Thymus (tissue), 11 donors: ENCODE measurements at regions not wholly inside any gene's neighbourhood (a gene's known extent, or its start where the extent isn't known, plus 50 kb on each side); places are given as distances from the start of the nearest gene placed in this dataset.

Source experiments
- DNase-seq, 9 donors: peaks; one replicate each; pipeline ENCODE4 v3.0.0-alpha.2; 2013; ENCODE audit warnings: low spot score in 9 of 9, low read depth in 6 of 9, missing footprints in 1 of 9
- H3K27ac ChIP-seq, 2 donors: one replicate each; pipeline ENCODE4 v1.5.1; 2013; ENCODE audit warnings: control low read depth in 1 of 2, low read depth in 1 of 2, low read length in 1 of 2, mild to moderate bottlenecking in 1 of 2, moderate library complexity in 1 of 2
- H3K27me3 ChIP-seq, 2 donors: one replicate each; pipeline ENCODE4 v1.5.1; 2013; ENCODE audit warnings: low read length in 1 of 2; ENCODE audit not compliant: control insufficient read depth in 2 of 2, insufficient read depth in 1 of 2
- H3K36me3 ChIP-seq, 2 donors: one replicate each; pipeline ENCODE4 v1.5.1; 2013; ENCODE audit warnings: low read length in 1 of 2, mild to moderate bottlenecking in 1 of 2, moderate library complexity in 1 of 2; ENCODE audit not compliant: control insufficient read depth in 2 of 2, insufficient read depth in 2 of 2
- H3K4me1 ChIP-seq, 2 donors: one replicate each; pipeline ENCODE4 v1.5.1; 2013; ENCODE audit warnings: low read length in 2 of 2; ENCODE audit not compliant: control insufficient read depth in 2 of 2, insufficient read depth in 2 of 2
- H3K4me3 ChIP-seq, 2 donors: one replicate each; pipeline ENCODE4 v1.5.1; 2013; ENCODE audit warnings: low read length in 2 of 2, control low read depth in 1 of 2, mild to moderate bottlenecking in 1 of 2
- H3K9me3 ChIP-seq, 2 donors: one replicate each; pipeline ENCODE4 v1.5.1; 2013; ENCODE audit warnings: low read length in 1 of 2, mild to moderate bottlenecking in 1 of 2; ENCODE audit not compliant: control insufficient read depth in 2 of 2, insufficient read depth in 1 of 2
- WGBS: extraction: QIAGEN DNeasy Blood & Tissue Kit; methylation state at CpG from one replicate; pipeline ENCODE4 v1.1.7; 2013; 5-methylcytosine and 5-hydroxymethylcytosine counted together
- donor health status: healthy.

GRCh38 chr12:19885093-19885812 is 446.0 kb downstream of the AEBP2 start:
- no peaks in the 10 kb centered on the region for H3K27me3 ChIP-seq
- no peaks in the 10 kb centered on the region for H3K9me3 ChIP-seq
- DNase-seq: no peak
- no peak overlapping the region for H3K27ac ChIP-seq
- no peaks in the 10 kb centered on the region for H3K4me1 ChIP-seq
- 93% methylated on average over 8 of the region's 8 CpGs for WGBS
- H3K36me3 ChIP-seq: no peaks in the 10 kb centered on the region
- no peak overlapping the region for H3K4me3 ChIP-seq

GRCh38 chr12:19886065-19886464 is 446.8 kb downstream of the AEBP2 start:
- WGBS: 95% methylated on average over 4 of the region's 4 CpGs
- no peak for DNase-seq
- Histone ChIP-seq H3K9me3 (no peaks in the 10 kb centered on the region), H3K27me3 (no peaks in the 10 kb centered on the region), H3K27ac (no peak overlapping the region), H3K36me3 (no peaks in the 10 kb centered on the region), H3K4me3 (no peak overlapping the region), H3K4me1 (no peaks in the 10 kb centered on the region)

- Histone ChIP-seq H3K9me3 (no peaks in the 10 kb centered on the region), H3K4me3 (no peak overlapping the region), H3K27me3 (no peaks in the 10 kb centered on the region), H3K36me3 (no peaks in the 10 kb centered on the region), H3K4me1 (no peaks in the 10 kb centered on the region), H3K27ac (no peak overlapping the region)
- WGBS: 94% methylated on average over 5 of the region's 5 CpGs
- DNase-seq: no peak
These were observed 447.4 kb downstream of the AEBP2 start for GRCh38 chr12:19886639-19887064.

DNA sequence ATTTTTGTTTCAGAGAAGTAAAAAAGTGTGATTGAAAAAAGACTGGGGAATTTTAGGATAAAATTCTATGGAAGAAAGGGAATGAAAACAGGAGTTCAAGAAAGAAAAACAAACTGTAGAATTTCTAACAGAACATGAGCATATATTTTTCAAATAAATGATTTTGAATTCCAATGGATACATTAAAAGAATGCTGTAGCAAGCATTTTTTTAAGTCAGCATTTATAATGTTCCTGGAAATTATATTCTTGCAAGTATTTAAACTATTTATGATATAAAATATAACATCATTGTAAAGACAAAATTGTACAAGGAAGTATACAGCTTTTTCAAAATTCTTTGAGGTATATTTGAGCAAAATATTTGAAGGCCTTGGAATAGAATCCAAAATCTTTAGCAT is 450.7 kb downstream of the AEBP2 start:
- Histone ChIP-seq H3K9me3 (no peaks in the 10 kb centered on the region), H3K36me3 (no peaks in the 10 kb centered on the region), H3K27ac (no peak overlapping the region), H3K4me1 (no peaks in the 10 kb centered on the region), H3K4me3 (no peak overlapping the region), H3K27me3 (no peaks in the 10 kb centered on the region)
- DNase-seq: no peak

DNA sequence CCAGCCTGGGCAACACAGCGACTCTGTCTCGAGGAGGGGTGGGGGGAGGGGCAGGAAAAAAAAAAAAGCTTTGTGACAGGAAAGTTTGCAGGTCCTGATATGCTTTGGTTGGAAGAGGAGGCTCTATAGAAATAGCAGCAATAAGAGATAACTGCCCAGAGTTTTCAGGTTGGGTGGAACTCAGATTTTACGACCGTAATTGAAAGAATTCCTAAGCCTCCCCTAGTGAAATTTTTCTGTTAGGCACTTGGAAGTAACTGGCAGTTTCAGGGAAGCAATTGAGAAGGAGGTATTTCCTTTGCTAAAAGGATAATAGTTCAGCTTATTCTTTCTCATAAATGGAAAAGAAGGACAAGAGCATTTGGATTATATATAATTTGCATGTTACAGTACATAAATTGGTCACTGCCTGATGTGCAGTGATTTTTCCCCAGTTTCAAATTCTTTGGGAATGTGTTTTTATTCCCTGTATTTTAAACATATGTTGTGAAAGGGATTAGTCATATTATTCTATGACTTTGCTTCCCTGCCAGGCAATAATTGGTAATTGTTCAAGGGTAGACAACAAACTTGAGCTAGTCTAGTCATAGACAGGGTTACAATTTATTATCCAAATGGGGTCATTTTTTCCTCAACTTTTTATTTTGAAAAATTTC is 452.8 kb downstream of the AEBP2 start:
- Histone ChIP-seq H3K27ac (no peak overlapping the region), H3K4me3 (no peak overlapping the region), H3K9me3 (no peaks in the 10 kb centered on the region), H3K4me1 (no peaks in the 10 kb centered on the region), H3K36me3 (no peaks in the 10 kb centered on the region), H3K27me3 (no peaks in the 10 kb centered on the region)
- DNase-seq: no peak
- WGBS: 94% methylated on average over 4 of the region's 4 CpGs

GRCh38 chr12:19893514-19893913 is 454.2 kb downstream of the AEBP2 start:
- Histone ChIP-seq H3K27ac (no peak overlapping the region), H3K36me3 (no peaks in the 10 kb centered on the region), H3K4me3 (no peak overlapping the region), H3K27me3 (no peaks in the 10 kb centered on the region), H3K4me1 (no peaks in the 10 kb centered on the region), H3K9me3 (no peaks in the 10 kb centered on the region)
- DNase-seq: no peak
- 96% methylated on average over 1 of the region's 1 CpG for WGBS

- H3K36me3 ChIP-seq: no peaks in the 10 kb centered on the region
- no peak for DNase-seq
- no peak overlapping the region for H3K27ac ChIP-seq
- 85% methylated on average over 1 of the region's 1 CpG for WGBS
- H3K27me3 ChIP-seq: no peaks in the 10 kb centered on the region
- H3K4me3 ChIP-seq: no peak overlapping the region
- H3K9me3 ChIP-seq: no peaks in the 10 kb centered on the region
- no peaks in the 10 kb centered on the region for H3K4me1 ChIP-seq
These were observed 454.8 kb downstream of the AEBP2 start for GRCh38 chr12:19894050-19894449.

DNA sequence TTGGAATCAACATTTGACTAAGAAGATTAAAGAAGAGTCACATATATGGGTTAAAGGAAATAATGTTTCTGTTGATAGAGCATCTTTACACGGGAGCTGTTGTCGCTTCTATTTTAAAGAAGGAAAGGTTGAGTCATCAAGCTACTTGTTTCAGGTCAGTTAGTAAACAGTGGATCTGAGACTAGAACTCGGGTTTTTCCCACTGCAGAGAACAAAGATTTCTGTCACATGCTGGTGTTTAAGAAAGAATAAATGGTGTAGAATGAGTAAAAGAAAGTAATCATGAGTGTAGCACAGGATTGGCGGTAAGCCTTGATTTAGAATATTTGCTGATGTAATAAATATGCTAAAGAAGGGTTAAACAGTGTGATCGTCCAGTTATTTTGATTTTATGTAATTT is 455.5 kb downstream of the AEBP2 start:
- no peaks in the 10 kb centered on the region for H3K27me3 ChIP-seq
- H3K4me3 ChIP-seq: no peak overlapping the region
- no peak for DNase-seq
- no peaks in the 10 kb centered on the region for H3K9me3 ChIP-seq
- 90% methylated on average over 5 of the region's 5 CpGs for WGBS
- H3K27ac ChIP-seq: no peak overlapping the region
- no peaks in the 10 kb centered on the region for H3K4me1 ChIP-seq
- no peaks in the 10 kb centered on the region for H3K36me3 ChIP-seq

- Histone ChIP-seq H3K36me3 (no peaks in the 10 kb centered on the region), H3K27me3 (no peaks in the 10 kb centered on the region), H3K27ac (no peak overlapping the region), H3K4me1 (no peaks in the 10 kb centered on the region), H3K9me3 (no peaks in the 10 kb centered on the region), H3K4me3 (no peak overlapping the region)
- no peak for DNase-seq
- WGBS: 91% methylated on average over 2 of the region's 2 CpGs
These were observed 456.1 kb downstream of the AEBP2 start for GRCh38 chr12:19895246-19896020.
